ENCODE measurements at regions not wholly inside any gene's neighbourhood (a gene's known extent, or its start where the extent isn't known, plus 50 kb on each side); places are given as distances from the start of the nearest gene placed in this dataset.

DNA sequence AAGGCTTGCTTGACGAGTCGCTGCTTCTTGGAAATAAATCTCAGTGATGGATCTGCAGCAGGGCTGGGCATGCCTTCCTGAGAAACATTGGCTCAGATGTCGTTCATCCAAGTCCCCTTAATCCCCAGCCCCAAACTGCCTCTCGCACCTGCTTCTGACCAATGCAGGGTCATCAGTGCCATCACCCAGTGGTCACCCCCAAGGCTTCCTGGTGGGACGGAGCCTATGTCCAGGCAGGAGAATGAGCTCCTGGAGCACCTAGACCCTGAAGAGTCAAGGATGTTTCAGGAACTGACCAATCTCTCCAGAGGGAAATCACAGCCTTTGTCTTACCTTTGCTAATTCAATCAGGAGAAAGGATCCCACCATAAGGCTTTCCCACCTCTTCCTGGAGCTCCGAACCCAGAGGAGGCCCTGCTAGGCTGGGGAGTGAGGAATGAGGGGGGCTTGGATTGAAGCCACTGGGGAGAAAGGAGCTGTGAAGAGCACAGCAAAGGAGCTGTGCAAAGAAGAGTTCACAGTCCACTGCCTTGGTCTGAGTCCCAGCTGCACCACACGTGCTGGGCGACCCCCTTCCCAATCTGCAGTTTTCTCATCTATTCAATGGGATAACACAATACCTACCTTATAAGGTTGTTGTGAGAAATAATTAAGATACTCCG is 416.1 kb downstream of the NPHP4 start:
- TF ChIP-seq, protein P1, sequence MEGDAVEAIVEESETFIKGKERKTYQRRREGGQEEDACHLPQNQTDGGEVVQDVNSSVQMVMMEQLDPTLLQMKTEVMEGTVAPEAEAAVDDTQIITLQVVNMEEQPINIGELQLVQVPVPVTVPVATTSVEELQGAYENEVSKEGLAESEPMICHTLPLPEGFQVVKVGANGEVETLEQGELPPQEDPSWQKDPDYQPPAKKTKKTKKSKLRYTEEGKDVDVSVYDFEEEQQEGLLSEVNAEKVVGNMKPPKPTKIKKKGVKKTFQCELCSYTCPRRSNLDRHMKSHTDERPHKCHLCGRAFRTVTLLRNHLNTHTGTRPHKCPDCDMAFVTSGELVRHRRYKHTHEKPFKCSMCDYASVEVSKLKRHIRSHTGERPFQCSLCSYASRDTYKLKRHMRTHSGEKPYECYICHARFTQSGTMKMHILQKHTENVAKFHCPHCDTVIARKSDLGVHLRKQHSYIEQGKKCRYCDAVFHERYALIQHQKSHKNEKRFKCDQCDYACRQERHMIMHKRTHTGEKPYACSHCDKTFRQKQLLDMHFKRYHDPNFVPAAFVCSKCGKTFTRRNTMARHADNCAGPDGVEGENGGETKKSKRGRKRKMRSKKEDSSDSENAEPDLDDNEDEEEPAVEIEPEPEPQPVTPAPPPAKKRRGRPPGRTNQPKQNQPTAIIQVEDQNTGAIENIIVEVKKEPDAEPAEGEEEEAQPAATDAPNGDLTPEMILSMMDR (conservative IDR thresholded peaks at IDR 0.05; ENCODE audit: low read depth in 2 of 2) = no peak
- TF ChIP-seq JUNB (IDR thresholded peaks at IDR 0.05; ENCODE audit: unreplicated experiment) (no peak), EZH2 (IDR thresholded peaks at IDR 0.05; ENCODE audit: low read depth, unreplicated experiment) (no peak), POLR2AphosphoS5 (IDR thresholded peaks at IDR 0.05; ENCODE audit: low read depth) (no peak), EZH2phosphoT487 (IDR thresholded peaks at IDR 0.05; ENCODE audit: unreplicated experiment) (no peak)
